ENCODE measurements at regions not wholly inside any gene's neighbourhood (a gene's known extent, or its start where the extent isn't known, plus 50 kb on each side); places are given as distances from the start of the nearest gene placed in this dataset.

DNA sequence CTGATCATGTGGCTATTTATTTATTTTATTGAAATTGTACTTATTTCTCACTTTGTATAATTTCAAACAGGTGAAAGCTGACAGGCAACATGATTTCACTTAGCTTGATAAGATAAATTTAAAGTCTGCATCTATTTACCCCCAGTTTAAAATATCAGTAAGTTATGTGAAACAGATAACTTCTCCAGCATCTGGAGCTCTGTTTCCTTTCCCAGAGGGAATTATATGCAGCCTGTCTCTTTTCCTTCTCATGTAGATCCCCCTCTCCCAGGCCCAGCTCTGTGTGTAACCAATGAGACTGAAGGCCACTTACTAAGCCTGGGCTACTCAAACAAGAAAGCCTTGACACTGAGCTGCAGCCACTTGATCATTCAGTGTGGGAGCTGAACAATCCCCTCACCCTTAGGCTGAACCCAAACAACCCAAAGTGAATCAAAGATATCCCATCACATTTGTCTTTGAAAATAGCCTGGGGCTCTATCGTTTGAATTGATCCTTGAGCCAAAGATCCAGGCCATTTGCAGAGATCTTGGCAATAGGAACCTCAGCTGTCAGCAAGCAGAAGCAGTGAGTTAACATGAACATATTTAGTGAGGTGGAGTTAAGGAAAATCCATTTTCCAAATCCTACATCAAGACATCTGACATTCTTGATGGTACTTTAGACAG, 383.9 kb downstream of the TGFB2 start:
- H3K4me3 ChIP-seq (ENCODE audit: low read depth, low read length) = no peak overlapping the region
- TF ChIP-seq CTCF (IDR thresholded peaks at IDR 0.05; ENCODE audit: low read depth, low read length) = no peak
- in situ Hi-C loops (cut with HindIII; ENCODE audit: low sequenced_read_pairs) = no loop called here
- DNase-seq (ENCODE audit: low read depth, low spot score) = no peak

DNA sequence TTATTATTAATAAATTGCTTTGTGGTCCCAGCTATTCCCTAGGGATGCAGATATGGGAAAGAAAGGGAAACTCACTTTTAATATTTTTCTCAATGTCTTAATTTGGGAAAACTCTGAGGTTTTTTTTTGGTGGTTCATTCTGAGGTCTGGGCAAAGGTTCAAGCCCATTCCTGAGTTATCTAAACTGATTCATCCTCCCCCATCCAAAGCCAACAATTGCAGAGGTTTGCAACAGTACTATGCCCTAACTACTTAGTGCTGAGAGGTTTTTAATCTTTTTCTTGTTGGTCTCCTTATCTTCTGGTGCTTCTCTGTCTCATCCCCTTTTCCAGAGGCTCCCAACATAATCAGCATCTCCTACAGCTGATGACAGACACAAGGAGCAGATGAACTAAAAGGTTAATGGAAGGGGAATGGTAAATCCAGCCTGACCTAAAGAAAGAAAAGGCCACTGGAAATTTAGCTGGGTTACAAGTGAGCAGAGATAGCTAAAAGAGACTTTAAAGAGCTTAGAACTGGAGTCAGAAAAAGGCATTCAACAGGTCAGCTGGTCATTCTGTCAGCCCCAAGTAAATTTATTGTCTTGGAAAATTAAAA, 390.4 kb downstream of the TGFB2 start:
- no peak overlapping the region for H3K4me3 ChIP-seq (ENCODE audit: low read depth, low read length)
- peak; percentile 80 for DNase-seq (ENCODE audit: low read depth, low spot score)
- in situ Hi-C loops (cut with HindIII; ENCODE audit: low sequenced_read_pairs) = no loop called here
- no peak for TF ChIP-seq CTCF (IDR thresholded peaks at IDR 0.05; ENCODE audit: low read depth, low read length)

GRCh38 chr1:218739426-218739825, 394.3 kb downstream of the TGFB2 start:
- H3K4me3 ChIP-seq (ENCODE audit: low read depth, low read length) = no peak overlapping the region
- DNase-seq (ENCODE audit: low read depth, low spot score) = peak; percentile 65
- TF ChIP-seq CTCF (IDR thresholded peaks at IDR 0.05; ENCODE audit: low read depth, low read length) = no peak
- in situ Hi-C loops (cut with HindIII; ENCODE audit: low sequenced_read_pairs) = no loop called here

- no peak for DNase-seq (ENCODE audit: low read depth, low spot score)
- no peak for TF ChIP-seq CTCF (IDR thresholded peaks at IDR 0.05; ENCODE audit: low read depth, low read length)
- in situ Hi-C loops (cut with HindIII; ENCODE audit: low sequenced_read_pairs) = no loop called here
Measured at GRCh38 chr1:218741852-218742251, 396.7 kb downstream of the TGFB2 start.

GRCh38 chr1:218742467-218743262, 397.5 kb downstream of the TGFB2 start:
- DNase-seq (ENCODE audit: low read depth, low spot score) = no peak
- no peak overlapping the region for H3K4me3 ChIP-seq (ENCODE audit: low read depth, low read length)
- no peak for TF ChIP-seq CTCF (IDR thresholded peaks at IDR 0.05; ENCODE audit: low read depth, low read length)
- in situ Hi-C loops (cut with HindIII; ENCODE audit: low sequenced_read_pairs) = no loop called here

More at GRCh38 chr1:218741852-218742251, 396.7 kb downstream of the TGFB2 start:
- no peak overlapping the region for H3K4me3 ChIP-seq (ENCODE audit: low read depth, low read length)

- in situ Hi-C loops (cut with HindIII; ENCODE audit: low sequenced_read_pairs) = no loop called here
Measured at GRCh38 chr1:218743861-218744505, 398.8 kb downstream of the TGFB2 start.

More at GRCh38 chr1:218743861-218744505, 398.8 kb downstream of the TGFB2 start:
- DNase-seq (ENCODE audit: low read depth, low spot score) = no peak
- no peak overlapping the region for H3K4me3 ChIP-seq (ENCODE audit: low read depth, low read length)
- TF ChIP-seq CTCF (IDR thresholded peaks at IDR 0.05; ENCODE audit: low read depth, low read length) = no peak

Data from astrocyte of the spinal cord (primary cell).